GM04503 (cell line): ENCODE measurements at regions not wholly inside any gene's neighbourhood (a gene's known extent, or its start where the extent isn't known, plus 50 kb on each side); places are given as distances from the start of the nearest gene placed in this dataset.
"Not testable (repeated sequence)": the region's sequence is repeated elsewhere in the genome, so short reads cannot be mapped to it uniquely, and the experiment has no call there.

Experiments used
- DNase-seq: peaks from one replicate; pipeline ENCODE4 v3.0.0-alpha.2; 2012; ENCODE audit warnings: low read depth

DNA sequence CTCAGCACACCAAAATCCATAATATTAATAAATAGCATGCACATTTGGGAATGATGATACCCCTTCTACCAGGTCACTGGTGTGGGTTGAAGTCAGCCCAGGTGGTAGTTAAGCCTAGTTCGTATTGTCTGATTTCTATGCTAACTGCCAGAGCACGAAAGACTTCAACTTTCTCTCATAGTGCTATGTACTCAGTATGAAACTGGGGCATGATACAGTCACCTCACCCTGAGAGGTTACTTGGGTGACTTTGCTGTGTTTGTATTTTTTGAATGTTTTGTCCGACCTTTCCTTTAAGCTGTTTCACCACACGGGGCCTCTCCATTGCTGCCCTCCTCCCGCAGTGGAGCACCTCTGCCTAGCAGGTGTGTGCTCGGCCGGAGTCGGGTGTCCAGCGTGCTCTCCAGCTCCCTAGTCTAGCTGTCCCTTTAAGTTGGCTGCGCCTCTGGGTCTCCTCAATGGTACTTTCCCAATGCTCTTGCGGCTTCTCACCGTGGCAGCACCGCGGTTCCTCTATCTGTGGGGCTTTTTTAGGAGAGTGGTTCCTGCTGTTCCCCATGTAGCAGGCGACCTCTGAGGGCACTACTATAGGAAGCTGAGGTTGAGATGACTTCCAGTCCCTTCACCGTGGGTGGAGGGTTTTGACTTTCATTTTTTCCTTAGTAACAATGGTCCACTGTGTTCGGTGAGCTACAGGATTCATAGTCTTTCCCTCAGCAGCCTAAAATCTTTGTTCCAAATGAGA is 524.0 kb upstream of the PFKP start:
- no peak for DNase-seq

DNA sequence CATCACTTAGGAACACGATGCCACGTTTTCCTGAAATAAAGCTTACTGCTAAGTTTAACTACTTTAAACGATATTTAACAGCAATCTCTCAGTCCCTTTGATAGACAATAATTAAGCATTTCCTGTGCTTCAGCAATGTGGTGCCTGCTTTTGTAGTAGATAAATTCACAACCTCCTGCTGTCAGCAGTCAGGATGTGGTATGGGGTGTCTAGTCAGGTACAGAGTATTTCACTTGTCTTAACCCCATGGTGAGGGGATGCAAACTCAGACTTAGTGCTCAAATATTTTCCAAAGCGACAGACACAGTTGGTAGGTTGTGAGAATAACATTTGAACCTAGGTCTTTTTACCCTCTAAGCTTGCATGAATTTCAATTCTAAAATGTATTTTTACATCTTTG is 526.2 kb upstream of the PFKP start:
- DNase-seq: no peak

DNA sequence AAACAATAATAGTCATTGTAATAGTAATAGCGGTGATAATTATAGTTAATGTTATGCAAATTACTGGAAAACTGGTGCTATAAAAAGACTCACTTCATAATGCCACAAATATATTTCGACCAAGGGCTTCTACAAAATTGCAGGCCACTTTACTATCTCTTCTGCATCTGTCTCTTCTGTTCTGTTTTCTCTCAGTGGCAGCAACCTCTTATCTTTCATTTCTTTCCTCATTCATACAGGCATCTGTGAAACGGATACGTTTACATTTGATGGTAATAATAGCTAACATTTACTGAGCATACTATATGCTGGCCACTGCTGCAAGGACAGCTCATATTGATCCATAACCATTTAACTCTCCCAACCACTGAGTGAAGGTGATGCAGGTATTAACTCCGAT is 537.4 kb upstream of the PFKP start:
- DNase-seq: no peak

DNA sequence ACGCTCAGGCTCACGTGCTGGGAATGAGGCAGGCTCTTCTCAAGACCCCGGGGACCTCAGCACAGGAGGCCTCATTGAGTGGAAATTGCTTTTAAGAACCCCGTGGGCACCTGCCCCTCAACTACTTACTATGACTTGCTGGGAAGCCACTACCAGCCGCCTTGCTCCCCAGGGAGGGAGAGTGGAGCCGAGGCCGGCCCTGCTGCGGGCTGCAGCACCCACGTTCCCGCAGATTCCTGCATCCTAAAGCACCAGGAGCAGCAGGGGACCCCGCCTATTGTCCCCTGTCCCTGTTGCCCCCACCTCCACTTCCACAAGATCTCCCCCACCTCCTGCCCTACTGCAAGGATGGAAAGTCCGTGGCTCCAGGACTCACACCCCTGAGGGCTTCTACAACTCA is 541.6 kb upstream of the PFKP start:
- no peak for DNase-seq

DNA sequence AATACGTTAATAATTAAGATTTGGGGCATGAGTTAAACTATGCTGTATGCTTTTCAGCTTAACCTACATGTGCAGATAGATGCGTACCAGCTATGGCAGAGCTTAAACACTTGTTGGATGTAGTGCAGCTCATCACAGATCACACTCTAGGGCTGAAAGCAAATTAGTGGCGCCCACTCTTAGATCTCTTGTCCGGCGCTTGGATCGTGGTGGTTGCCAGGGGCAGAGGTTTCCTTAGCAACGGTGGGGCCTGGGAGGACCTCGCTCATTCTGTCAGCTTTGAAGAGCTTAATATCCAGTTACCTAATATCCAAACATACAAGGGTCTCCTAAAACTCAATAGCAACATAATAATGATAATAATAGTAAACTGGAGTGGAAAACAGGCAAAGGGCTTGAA is 548.2 kb upstream of the PFKP start:
- DNase-seq: no peak

DNA sequence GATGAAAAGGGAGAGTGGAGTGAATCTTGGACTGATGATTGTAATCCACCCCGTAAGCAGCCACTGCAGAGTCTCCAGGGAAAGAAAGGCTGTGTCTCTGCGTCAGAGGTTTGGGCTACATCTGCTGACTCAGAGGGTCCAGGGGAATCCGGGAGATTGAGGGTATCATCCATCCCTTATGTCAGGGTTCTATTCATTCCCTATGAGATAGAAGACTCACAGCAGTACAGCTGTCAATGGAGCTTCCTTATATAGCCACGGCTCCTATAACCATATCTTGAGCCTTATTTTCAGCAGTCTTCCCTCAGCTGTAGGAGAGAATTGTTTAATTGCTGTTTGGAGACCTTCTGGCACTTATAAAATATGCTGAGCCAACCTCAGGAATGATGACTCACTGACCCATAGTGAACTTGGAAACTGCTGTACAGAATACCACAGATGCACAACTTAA is 558.2 kb upstream of the PFKP start:
- DNase-seq: peak; percentile 31

DNA sequence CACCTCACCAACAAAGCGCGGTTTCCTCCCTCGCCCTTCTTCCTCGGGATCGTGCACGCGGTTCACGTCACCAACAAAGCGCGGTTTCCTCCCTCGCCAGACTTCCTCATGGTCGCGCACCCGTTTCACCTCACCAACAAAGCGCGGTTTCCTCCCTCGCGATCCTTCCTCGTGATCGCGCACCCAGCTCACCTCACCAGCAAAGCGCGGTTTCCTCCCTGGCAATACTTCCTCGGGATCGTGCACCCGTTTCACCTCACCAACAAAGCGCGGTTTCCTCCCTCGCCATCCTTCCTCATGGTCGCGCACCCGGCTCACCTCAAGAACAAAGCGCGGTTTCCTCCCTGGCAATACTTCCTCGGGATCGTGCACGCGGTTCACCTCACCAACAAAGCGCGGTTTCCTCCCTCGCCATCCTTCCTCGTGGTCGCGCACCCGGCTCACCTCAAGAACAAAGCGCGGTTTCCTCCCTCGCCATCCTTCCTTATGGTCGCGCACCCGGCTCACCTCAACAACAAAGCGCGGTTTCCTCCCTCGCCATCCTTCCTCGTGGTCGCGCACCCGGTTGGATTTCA is 565.9 kb upstream of the PFKP start:
- DNase-seq: not testable (repeated sequence)

DNA sequence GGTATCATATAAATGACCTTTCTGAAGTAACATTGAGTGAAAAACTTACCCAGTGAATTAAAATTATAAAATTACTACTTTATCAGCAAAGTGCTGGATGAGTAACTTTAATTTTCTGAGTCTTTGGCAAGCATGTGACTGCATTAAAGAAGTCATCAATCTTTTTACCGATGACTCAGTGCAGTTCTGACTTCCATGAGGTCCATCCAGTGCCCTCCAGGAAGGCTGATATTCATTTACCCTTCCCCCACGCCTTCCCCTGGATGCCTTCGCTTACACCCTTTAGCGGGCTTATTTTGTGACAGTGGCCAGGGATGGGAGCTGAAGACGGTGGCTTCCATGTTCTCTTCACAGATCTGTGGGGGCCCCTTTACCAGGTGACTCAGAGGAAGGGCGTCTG is 572.9 kb upstream of the PFKP start:
- DNase-seq: no peak

DNA sequence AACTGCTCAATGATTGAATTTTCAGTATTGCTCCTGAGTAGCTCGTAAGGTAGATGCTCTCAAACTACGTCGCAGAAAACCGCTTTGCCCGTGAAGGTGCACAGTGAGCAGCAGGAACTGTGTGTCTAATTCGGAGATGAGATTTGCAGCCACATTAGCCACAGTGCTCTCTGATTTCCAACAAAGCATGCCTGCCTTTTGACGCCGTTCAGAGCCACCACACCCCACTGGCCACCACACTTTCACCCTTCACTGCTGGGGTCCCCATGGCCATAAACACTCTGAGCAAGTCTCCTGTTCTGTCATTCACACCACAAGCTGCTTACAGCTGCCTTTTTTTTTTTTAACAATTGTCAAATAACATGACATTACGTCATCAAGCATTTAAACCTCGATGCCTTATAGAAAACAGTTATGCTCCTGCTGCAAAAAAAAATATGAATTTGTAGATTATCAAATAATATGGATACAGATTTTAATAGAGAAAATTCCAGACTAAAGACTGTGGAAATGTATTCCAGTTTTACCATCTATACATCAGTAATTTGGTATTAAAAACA is 578.8 kb upstream of the PFKP start:
- DNase-seq: no peak

DNA sequence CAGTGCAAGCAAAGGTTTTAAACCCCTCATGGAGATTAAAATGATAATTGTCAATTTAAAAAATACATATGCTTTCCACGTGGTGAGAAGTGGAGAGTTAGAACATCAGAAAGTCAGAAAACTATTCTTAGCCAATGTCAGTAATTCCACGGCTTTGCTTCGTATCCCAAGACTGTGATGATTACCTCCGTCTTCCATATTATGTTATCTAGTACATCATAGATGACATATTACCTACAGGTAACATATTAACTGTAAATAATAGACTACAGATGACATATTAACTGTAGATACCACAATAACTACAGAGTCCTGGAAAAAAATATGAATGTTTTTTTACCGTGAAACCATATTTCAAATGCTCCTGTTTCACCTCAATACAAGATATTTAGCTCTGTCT is 579.4 kb upstream of the PFKP start:
- DNase-seq: no peak

DNA sequence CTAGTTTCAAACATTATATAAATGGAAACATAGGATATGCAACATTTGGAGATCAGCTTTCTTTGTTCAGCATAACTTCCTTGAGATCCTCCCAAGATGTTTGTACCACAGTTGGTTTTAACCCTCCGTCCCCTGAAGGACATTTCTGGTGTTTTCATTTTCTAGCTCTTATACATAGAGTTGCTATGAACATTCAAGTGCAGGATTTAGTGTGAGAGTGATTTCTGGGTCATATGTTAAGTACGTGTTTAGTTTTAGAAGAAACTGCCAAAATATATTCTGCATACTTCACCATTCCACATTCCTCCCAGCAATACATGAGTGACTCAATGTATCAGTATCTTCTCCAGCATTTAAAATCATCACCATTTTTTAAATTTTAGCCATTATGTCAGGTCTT is 588.7 kb upstream of the PFKP start:
- DNase-seq: no peak

DNA sequence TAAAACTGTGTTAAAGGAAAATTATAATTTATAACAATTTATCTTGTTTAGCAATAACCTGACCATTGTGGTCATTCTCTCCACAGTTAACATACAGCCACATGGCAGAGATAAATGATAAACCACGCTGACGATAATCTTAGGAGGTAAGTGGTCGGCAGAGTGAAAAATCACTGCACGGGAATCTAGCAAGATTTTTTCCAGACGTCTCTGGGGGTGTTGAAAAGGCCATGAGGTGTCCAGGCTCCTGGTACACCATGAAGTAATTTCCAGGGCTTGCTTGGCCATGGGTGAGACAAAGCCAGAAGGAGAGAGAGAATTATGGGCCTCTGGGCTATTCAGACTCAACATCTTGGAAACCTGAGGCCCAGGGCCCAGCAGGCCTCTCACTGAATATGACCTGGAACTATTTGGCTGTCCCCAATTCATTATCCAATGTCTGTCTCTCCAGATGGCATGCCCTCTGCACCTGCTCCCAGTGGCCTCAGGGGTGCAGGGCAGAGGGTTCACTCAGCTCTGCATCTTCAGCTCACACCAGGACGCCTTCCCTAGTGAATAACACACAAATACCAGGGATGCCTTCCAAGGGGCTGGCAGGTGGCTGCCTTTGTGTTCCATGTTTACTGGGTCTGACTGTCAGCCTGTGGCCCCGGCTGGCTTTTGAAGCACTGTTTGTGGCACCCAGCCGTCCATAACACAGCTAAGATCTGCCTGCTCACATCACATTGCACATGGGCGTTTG is 590.4 kb upstream of the PFKP start:
- no peak for DNase-seq

DNA sequence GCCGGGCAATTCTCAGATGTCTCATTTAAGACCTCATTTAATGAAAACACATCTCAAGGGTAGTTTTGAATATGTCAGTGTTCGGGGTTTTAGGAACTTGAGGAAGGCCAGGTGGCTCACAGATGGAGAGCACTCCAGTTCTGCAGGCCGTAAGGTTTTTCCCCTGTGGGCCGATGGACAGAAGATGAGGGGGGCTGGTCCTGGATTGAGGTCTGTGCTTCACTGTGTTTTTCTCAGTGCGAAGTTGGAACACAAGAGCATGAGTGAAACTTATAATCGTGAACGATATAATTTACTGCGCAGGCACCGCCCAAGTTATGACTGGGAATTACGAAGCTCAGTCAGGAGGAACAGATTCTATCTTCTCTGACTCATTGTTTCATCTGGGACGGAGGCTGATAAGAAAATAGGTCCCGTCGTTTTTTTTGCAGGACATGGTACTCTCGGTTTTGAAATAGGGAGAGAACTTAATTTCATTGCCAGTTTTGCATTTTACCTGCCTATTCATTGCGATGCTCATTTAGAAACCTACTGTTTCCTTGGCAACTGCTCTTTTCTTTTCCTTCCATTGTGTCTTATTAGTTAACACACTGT is 591.0 kb upstream of the PFKP start:
- DNase-seq: no peak

DNA sequence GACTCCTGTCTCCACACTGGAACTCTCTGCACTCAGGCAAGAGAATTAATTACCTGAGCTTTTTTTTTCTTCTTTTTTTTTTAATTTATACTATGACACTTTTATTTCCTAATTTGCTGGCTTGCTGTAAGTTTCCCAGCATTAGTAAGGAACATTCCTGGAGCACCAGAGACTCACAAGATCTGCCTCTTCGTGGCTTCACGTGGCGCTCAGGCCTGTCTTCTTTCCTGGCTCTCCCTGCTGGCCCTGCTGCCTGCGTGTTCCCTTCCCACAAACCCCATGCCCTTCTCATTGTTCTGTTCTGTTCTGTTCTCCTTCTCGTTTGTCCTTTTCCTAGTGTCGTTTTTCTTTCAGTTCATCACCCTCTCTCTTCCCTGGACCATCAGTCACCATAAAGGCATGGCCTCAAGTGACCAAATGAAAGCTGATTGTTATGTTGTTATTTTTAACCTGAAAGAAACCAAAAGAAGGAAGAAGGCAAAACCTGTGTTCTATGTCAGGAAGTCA is 591.6 kb upstream of the PFKP start:
- DNase-seq: no peak

DNA sequence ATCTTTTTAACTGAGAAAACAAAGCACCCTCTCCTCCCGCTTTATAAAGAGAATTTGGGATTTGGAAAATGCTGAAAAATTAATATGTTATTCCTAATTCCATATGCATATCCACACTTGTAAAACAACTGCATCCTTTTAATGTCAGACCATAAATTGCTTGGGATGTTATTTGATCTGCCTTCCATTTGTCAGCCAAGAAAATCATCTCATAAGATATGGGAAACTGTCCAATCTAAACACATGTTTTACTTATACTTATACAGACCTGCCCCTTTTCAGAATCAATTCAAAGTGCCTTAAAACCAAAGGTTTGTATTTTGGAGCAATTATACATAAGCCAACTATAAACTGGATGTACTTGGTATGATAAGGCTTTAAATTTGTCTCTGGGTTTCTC is 595.5 kb upstream of the PFKP start:
- no peak for DNase-seq

DNA sequence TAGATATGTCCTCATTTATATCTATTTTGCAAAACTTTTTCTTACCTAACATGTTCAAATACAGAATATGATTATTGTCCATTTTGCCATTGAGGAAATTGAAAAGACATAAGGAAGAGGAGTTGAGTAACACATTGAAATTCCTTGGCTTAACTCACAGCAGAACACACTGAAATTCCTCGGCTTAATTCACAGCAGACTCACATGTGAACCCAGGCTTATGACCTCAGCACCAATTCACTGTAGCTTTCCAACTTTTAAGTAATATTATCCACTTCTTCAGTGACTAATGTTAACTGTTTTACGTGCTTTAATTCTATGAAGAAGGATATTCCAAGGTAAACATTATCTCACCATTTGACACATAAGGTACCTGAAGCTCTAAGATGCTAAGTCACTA is 597.5 kb upstream of the PFKP start:
- DNase-seq: no peak

DNA sequence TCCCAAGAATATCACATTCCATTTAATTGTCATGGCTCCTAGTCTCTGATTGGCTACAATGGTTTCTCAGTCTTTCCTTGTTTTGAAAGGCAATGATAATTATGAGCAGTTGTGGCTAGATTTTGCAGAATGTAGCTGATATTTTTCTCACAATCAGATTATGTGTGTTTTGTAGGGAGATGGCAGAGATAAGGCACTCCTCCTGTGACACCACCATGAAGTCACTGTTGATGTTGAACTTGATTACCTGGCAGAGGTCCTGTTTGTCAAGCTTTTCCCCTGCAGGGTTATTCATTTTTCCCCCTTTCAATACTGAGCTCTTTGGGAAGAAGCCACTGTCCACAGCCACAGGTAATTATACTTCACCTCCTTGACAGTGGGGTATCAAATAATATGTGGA is 602.9 kb upstream of the PFKP start:
- no peak for DNase-seq

DNA sequence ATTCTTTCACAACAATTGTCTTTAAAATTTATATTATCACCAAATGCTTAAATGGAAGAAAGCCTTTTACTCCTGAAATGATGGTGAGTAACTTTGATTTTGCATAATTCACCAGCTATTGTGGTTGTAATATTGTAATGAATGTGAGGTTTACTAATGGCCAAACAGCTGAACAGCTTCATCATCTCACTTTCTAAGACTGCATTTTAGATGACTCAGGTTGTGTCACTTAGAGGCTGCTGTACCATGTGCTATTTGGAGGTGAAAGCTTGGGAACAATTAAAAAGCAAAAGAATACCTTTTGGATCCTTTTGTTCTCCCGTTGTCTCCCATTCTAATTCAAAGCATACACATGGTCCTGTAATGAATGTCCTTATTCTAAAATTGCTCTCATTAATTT is 604.0 kb upstream of the PFKP start:
- DNase-seq: no peak

DNA sequence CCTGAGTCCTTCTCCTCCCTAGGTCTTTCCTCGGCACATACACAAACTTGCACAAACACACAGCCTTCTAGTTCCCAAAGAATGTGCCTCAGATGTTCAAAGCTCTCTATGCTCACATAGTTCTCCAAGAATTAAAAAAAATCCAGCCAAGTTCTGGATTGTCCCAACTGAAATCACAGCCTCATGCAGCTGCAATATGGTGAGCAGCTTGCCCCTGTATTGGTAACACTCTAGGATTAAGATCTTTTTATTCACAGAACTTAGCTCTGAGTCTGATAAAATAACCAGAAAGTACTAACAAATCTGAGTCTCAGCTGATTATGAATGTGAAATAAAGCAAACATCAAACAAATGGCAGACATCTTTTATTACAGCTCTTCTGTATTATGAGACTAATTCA is 604.8 kb upstream of the PFKP start:
- DNase-seq: no peak

DNA sequence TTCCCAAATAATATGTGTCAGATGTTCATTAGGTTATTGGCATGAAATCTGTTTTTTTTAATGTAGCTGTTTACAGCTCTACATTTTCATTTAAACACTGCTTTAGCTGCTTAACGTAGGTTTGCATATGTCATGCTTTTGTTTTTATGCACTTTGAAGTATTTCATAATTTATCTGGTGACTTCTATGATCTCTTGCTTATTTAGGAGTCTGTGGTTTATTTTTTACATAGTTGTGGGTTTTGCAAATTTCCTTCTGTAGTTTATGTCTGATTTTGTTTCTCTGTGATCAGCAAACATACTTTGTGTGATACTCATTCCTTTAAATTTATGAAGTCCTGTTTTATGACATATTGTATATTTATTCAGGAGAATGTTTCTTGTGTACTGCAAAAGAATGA is 606.5 kb upstream of the PFKP start:
- no peak for DNase-seq

DNA sequence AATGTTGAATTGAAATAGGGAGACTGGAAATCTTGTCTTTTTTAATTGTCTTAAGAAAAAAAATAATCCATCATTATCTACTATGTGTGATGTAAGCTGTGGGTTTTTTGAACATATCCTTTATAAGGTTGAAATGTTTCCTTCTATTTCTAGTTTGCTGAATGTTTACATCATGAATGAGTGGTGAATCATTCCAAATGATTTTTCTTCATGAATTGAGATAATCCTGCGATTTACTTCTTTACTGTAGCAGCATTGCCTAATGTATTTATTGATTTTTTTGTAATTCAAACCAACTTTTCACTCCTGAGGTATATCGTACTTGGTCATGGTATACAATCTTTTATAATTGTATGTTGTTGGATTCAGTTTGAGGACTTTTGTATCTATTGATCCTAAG is 607.6 kb upstream of the PFKP start:
- DNase-seq: no peak

DNA sequence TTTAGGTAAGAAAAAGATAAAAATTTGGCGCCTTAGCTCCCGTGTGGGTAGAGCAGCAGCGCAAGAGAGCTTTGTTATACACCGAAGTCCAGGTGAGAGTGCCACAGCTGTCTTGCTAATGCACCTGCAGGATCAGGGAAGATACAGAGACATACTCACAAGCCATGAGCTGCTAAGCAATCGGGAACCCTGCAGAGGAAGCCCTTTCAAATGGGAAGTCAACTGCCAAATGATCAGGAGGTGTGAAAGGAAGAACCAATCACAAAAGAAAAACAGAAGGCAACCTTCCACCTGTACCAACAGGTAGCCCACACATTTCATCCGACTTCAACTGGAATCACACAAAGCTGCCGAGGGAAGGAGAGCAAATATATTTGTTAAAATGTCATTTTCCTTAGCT is 610.5 kb upstream of the PFKP start:
- DNase-seq: no peak

DNA sequence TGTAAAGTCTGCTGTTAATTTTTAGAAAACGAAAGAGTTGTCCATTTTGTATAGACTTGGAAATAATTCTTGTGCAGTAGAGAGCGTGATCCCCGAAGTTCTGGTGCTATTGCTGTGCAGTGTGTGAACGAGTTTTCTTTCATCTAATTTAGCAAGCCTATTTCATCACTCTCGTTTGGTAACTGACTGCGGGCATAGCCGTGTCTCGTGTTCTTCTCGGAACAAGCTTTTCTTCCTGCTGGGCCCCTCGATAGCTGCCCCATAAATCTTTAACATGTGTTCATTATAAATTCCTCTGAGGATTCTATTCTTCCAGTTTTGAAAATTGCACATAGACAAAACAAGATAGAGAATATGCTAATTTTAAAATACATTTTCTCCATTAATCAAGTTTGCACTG is 622.0 kb upstream of the PFKP start:
- no peak for DNase-seq
